ENCODE measurements at regions not wholly inside any gene's neighbourhood (a gene's known extent, or its start where the extent isn't known, plus 50 kb on each side); places are given as distances from the start of the nearest gene placed in this dataset.

GRCh38 chr6:960356-960755 lies 267.4 kb upstream of the EXOC2 start:
- H3K4me1 ChIP-seq (ENCODE audit: control extremely low read depth in 1 of 4, control insufficient read depth in 4 of 4, insufficient read depth in 4 of 4, low read length in 3 of 4), result no peaks in the 10 kb centered on the region
- no peaks in the 10 kb centered on the region for H3K36me3 ChIP-seq (ENCODE audit: control insufficient read depth in 4 of 4, insufficient read depth in 4 of 4, low read length in 3 of 4)
- ChIA-PET POLR2A (no interaction called here), CTCF (no interaction called here)
- H3K27me3 ChIP-seq (replicated peaks in 2 of 5; ENCODE audit: control insufficient read depth in 4 of 5, insufficient read depth in 5 of 5, low read length in 4 of 5), result peaks cover 0 to 32% (median 2%) of the 10 kb centered on the region in 5 experiments
- H3K9me3 ChIP-seq (ENCODE audit: control extremely low read depth in 1 of 5, control insufficient read depth in 4 of 5, insufficient read depth in 2 of 5, low read depth in 1 of 5, low read length in 4 of 5), result no peaks in the 10 kb centered on the region
- no peak overlapping the region for H3K27ac ChIP-seq (ENCODE audit: insufficient read depth in 1 of 2, low read depth in 1 of 2, low read length in 2 of 2, poor library complexity in 1 of 2, severe bottlenecking in 2 of 2)
- WGBS (ENCODE audit: insufficient coverage), result 72% methylated on average over 7 of the region's 11 CpGs
- H3K4me3 ChIP-seq (ENCODE audit: control insufficient read depth in 1 of 7, extremely low read depth in 1 of 7, insufficient read depth in 4 of 7, low read depth in 2 of 7, low read length in 6 of 7), result no peak overlapping the region
- DNase-seq, result no peak

- H3K27ac ChIP-seq (ENCODE audit: insufficient read depth in 1 of 2, low read depth in 1 of 2, low read length in 2 of 2, poor library complexity in 1 of 2, severe bottlenecking in 2 of 2), result no peak overlapping the region
- no peaks in the 10 kb centered on the region for H3K36me3 ChIP-seq (ENCODE audit: control insufficient read depth in 4 of 4, insufficient read depth in 4 of 4, low read length in 3 of 4)
- CTCF ChIA-PET, result no interaction called here
- no peak overlapping the region for H3K4me3 ChIP-seq (ENCODE audit: control insufficient read depth in 1 of 7, extremely low read depth in 1 of 7, insufficient read depth in 4 of 7, low read depth in 2 of 7, low read length in 6 of 7)
- H3K4me1 ChIP-seq (ENCODE audit: control extremely low read depth in 1 of 4, control insufficient read depth in 4 of 4, insufficient read depth in 4 of 4, low read length in 3 of 4), result no peaks in the 10 kb centered on the region
- peaks cover 0 to 33% (median 2%) of the 10 kb centered on the region in 5 experiments for H3K27me3 ChIP-seq (replicated peaks in 2 of 5; ENCODE audit: control insufficient read depth in 4 of 5, insufficient read depth in 5 of 5, low read length in 4 of 5)
- no peaks in the 10 kb centered on the region for H3K9me3 ChIP-seq (ENCODE audit: control extremely low read depth in 1 of 5, control insufficient read depth in 4 of 5, insufficient read depth in 2 of 5, low read depth in 1 of 5, low read length in 4 of 5)
- no peak for DNase-seq
- POLR2A ChIA-PET, result no interaction called here
- 83% methylated on average over 1 of the region's 5 CpGs for WGBS (ENCODE audit: insufficient coverage)
Measured at GRCh38 chr6:958488-958887, 265.5 kb upstream of the EXOC2 start.

GRCh38 chr6:951399-952181 lies 258.7 kb upstream of the EXOC2 start:
- peak in 1 of 3 donors; percentile 7 for DNase-seq
- H3K36me3 ChIP-seq (ENCODE audit: control insufficient read depth in 4 of 4, insufficient read depth in 4 of 4, low read length in 3 of 4), result no peaks in the 10 kb centered on the region
- H3K9me3 ChIP-seq (ENCODE audit: control extremely low read depth in 1 of 5, control insufficient read depth in 4 of 5, insufficient read depth in 2 of 5, low read depth in 1 of 5, low read length in 4 of 5), result no peaks in the 10 kb centered on the region
- ChIA-PET POLR2A (no interaction called here), CTCF (no interaction called here)
- H3K27me3 ChIP-seq (replicated peaks in 2 of 5; ENCODE audit: control insufficient read depth in 4 of 5, insufficient read depth in 5 of 5, low read length in 4 of 5), result peaks cover 0 to 14% (median 2%) of the 10 kb centered on the region in 5 experiments
- H3K4me3 ChIP-seq (ENCODE audit: control insufficient read depth in 1 of 7, extremely low read depth in 1 of 7, insufficient read depth in 4 of 7, low read depth in 2 of 7, low read length in 6 of 7), result no peak overlapping the region
- H3K4me1 ChIP-seq (ENCODE audit: control extremely low read depth in 1 of 4, control insufficient read depth in 4 of 4, insufficient read depth in 4 of 4, low read length in 3 of 4), result no peaks in the 10 kb centered on the region
- WGBS (ENCODE audit: insufficient coverage), result 67% methylated on average over 4 of the region's 9 CpGs
- no peak overlapping the region for H3K27ac ChIP-seq (ENCODE audit: insufficient read depth in 1 of 2, low read depth in 1 of 2, low read length in 2 of 2, poor library complexity in 1 of 2, severe bottlenecking in 2 of 2)

GRCh38 chr6:947235-947934 lies 254.4 kb upstream of the EXOC2 start:
- H3K27me3 ChIP-seq (replicated peaks in 2 of 5; ENCODE audit: control insufficient read depth in 4 of 5, insufficient read depth in 5 of 5, low read length in 4 of 5), result peaks cover 0 to 6% (median 2%) of the 10 kb centered on the region in 5 experiments
- no peak overlapping the region for H3K27ac ChIP-seq (ENCODE audit: insufficient read depth in 1 of 2, low read depth in 1 of 2, low read length in 2 of 2, poor library complexity in 1 of 2, severe bottlenecking in 2 of 2)
- no peaks in the 10 kb centered on the region for H3K4me1 ChIP-seq (ENCODE audit: control extremely low read depth in 1 of 4, control insufficient read depth in 4 of 4, insufficient read depth in 4 of 4, low read length in 3 of 4)
- CTCF ChIA-PET, result no interaction called here
- no peak overlapping the region for H3K4me3 ChIP-seq (ENCODE audit: control insufficient read depth in 1 of 7, extremely low read depth in 1 of 7, insufficient read depth in 4 of 7, low read depth in 2 of 7, low read length in 6 of 7)
- no peak for DNase-seq
- H3K36me3 ChIP-seq (ENCODE audit: control insufficient read depth in 4 of 4, insufficient read depth in 4 of 4, low read length in 3 of 4), result no peaks in the 10 kb centered on the region
- 85% methylated on average over 6 of the region's 7 CpGs for WGBS (ENCODE audit: insufficient coverage)
- POLR2A ChIA-PET, result interaction anchor here (0.6 kb wide), 1 partner anchor 191 kb away, joined by 6 read pairs; no protein-coding TSS in a partner anchor
- peaks cover 0 to 18% (median 6%) of the 10 kb centered on the region in 5 experiments for H3K9me3 ChIP-seq (ENCODE audit: control extremely low read depth in 1 of 5, control insufficient read depth in 4 of 5, insufficient read depth in 2 of 5, low read depth in 1 of 5, low read length in 4 of 5)

- Histone ChIP-seq H3K9me3 (ENCODE audit: control extremely low read depth in 1 of 5, control insufficient read depth in 4 of 5, insufficient read depth in 2 of 5, low read depth in 1 of 5, low read length in 4 of 5) (peaks cover 0 to 18% (median 6%) of the 10 kb centered on the region in 5 experiments), H3K4me3 (ENCODE audit: control insufficient read depth in 1 of 7, extremely low read depth in 1 of 7, insufficient read depth in 4 of 7, low read depth in 2 of 7, low read length in 6 of 7) (no peak overlapping the region), H3K27ac (ENCODE audit: insufficient read depth in 1 of 2, low read depth in 1 of 2, low read length in 2 of 2, poor library complexity in 1 of 2, severe bottlenecking in 2 of 2) (no peak overlapping the region), H3K27me3 (replicated peaks in 2 of 5; ENCODE audit: control insufficient read depth in 4 of 5, insufficient read depth in 5 of 5, low read length in 4 of 5) (peaks cover 0 to 2% (median 1%) of the 10 kb centered on the region in 5 experiments), H3K36me3 (ENCODE audit: control insufficient read depth in 4 of 4, insufficient read depth in 4 of 4, low read length in 3 of 4) (no peaks in the 10 kb centered on the region), H3K4me1 (ENCODE audit: control extremely low read depth in 1 of 4, control insufficient read depth in 4 of 4, insufficient read depth in 4 of 4, low read length in 3 of 4) (no peaks in the 10 kb centered on the region)
- ChIA-PET POLR2A (no interaction called here), CTCF (no interaction called here)
- no peak for DNase-seq
- WGBS (ENCODE audit: insufficient coverage), result 83% methylated on average over 2 of the region's 3 CpGs
Measured at GRCh38 chr6:946546-946945, 253.6 kb upstream of the EXOC2 start.

GRCh38 chr6:939526-940252 lies 246.8 kb upstream of the EXOC2 start:
- CTCF ChIA-PET, result no interaction called here

More at GRCh38 chr6:939526-940252, 246.8 kb upstream of the EXOC2 start:
- Histone ChIP-seq H3K4me1 (ENCODE audit: control extremely low read depth in 1 of 4, control insufficient read depth in 4 of 4, insufficient read depth in 4 of 4, low read length in 3 of 4) (no peaks in the 10 kb centered on the region), H3K27ac (ENCODE audit: insufficient read depth in 1 of 2, low read depth in 1 of 2, low read length in 2 of 2, poor library complexity in 1 of 2, severe bottlenecking in 2 of 2) (no peak overlapping the region), H3K9me3 (ENCODE audit: control extremely low read depth in 1 of 5, control insufficient read depth in 4 of 5, insufficient read depth in 2 of 5, low read depth in 1 of 5, low read length in 4 of 5) (peaks cover 0 to 12% (median 6%) of the 10 kb centered on the region in 5 experiments), H3K4me3 (ENCODE audit: control insufficient read depth in 1 of 7, extremely low read depth in 1 of 7, insufficient read depth in 4 of 7, low read depth in 2 of 7, low read length in 6 of 7) (no peak overlapping the region), H3K27me3 (replicated peaks in 2 of 5; ENCODE audit: control insufficient read depth in 4 of 5, insufficient read depth in 5 of 5, low read length in 4 of 5) (peaks cover 0 to 21% (median 2%) of the 10 kb centered on the region in 5 experiments), H3K36me3 (ENCODE audit: control insufficient read depth in 4 of 4, insufficient read depth in 4 of 4, low read length in 3 of 4) (no peaks in the 10 kb centered on the region)
- DNase-seq, result no peak
- WGBS (ENCODE audit: insufficient coverage), result 80% methylated on average over 11 of the region's 12 CpGs
- POLR2A ChIA-PET, result no interaction called here

Measured in common myeloid progenitor, CD34-positive (primary cell).